ENCODE measurements at regions not wholly inside any gene's neighbourhood (a gene's known extent, or its start where the extent isn't known, plus 50 kb on each side); places are given as distances from the start of the nearest gene placed in this dataset.

GRCh38 chr1:195394567-195394966 lies 1213.7 kb downstream of the KCNT2 start:
- Mint-ChIP-seq H3K36me3 (ENCODE audit: low read depth) (no peaks in the 10 kb centered on the region), H3K9me3 (peaks cover 1% of the 10 kb centered on the region), H3K4me3 (no peak overlapping the region), H3K4me1 (ENCODE audit: low read depth) (no peaks in the 10 kb centered on the region), H3K27me3 (ENCODE audit: low read depth) (no peaks in the 10 kb centered on the region), H3K27ac (no peak overlapping the region)
- intact Hi-C loops (cut with micrococcal nuclease), result no loop called here
- CTCF ChIA-PET, result no interaction called here
- no peak for DNase-seq

DNA sequence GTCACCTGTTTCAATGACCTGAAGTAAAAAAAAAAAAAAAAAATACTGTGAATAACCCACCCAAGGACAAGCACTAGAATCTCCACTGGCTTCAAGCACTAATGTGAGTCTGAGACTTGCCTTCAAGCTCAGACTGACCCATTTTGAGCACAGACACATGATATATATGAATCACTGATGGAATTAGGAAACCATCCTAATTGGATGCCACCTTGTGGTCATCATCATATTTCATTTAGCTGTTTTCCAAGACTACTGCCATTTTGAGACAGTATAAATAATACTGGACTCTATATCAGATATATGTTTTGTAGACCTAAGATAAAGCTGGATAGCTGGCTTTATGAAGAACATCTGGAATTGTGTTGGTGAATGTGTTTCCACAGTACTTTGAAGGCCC lies 1232.0 kb downstream of the KCNT2 start:
- no peak for DNase-seq
- Mint-ChIP-seq H3K36me3 (ENCODE audit: low read depth) (no peaks in the 10 kb centered on the region), H3K4me3 (no peak overlapping the region), H3K9me3 (no peaks in the 10 kb centered on the region), H3K27me3 (ENCODE audit: low read depth) (no peaks in the 10 kb centered on the region), H3K4me1 (ENCODE audit: low read depth) (no peaks in the 10 kb centered on the region), H3K27ac (no peak overlapping the region)
- intact Hi-C loops (cut with micrococcal nuclease), result no loop called here
- CTCF ChIA-PET, result interaction anchor here (0.6 to 1.1 kb wide), 2 partner anchors 41 to 702 kb away, joined by 3 to 5 read pairs; no protein-coding TSS in a partner anchor

GRCh38 chr1:195373856-195374255 lies 1234.4 kb downstream of the KCNT2 start:
- Mint-ChIP-seq H3K27me3 (ENCODE audit: low read depth) (no peaks in the 10 kb centered on the region), H3K27ac (no peak overlapping the region), H3K4me1 (ENCODE audit: low read depth) (no peaks in the 10 kb centered on the region), H3K4me3 (no peak overlapping the region), H3K36me3 (ENCODE audit: low read depth) (no peaks in the 10 kb centered on the region), H3K9me3 (no peaks in the 10 kb centered on the region)
- no peak for DNase-seq
- intact Hi-C loops (cut with micrococcal nuclease), result no loop called here
- CTCF ChIA-PET, result no interaction called here

- no peak overlapping the region for H3K27ac Mint-ChIP-seq
- H3K27me3 Mint-ChIP-seq (ENCODE audit: low read depth), result no peaks in the 10 kb centered on the region
- CTCF ChIA-PET, result no interaction called here
- H3K9me3 Mint-ChIP-seq, result peaks cover 2% of the 10 kb centered on the region
- intact Hi-C loops (cut with micrococcal nuclease), result no loop called here
- H3K4me3 Mint-ChIP-seq, result no peak overlapping the region
- H3K4me1 Mint-ChIP-seq (ENCODE audit: low read depth), result no peaks in the 10 kb centered on the region
- no peaks in the 10 kb centered on the region for H3K36me3 Mint-ChIP-seq (ENCODE audit: low read depth)
- no peak for DNase-seq
Observed at GRCh38 chr1:195345149-195345548, 1263.1 kb downstream of the KCNT2 start.

- Mint-ChIP-seq H3K4me3 (no peak overlapping the region), H3K36me3 (ENCODE audit: low read depth) (no peaks in the 10 kb centered on the region), H3K9me3 (peaks cover 2% of the 10 kb centered on the region), H3K4me1 (ENCODE audit: low read depth) (no peaks in the 10 kb centered on the region), H3K27ac (no peak overlapping the region), H3K27me3 (ENCODE audit: low read depth) (no peaks in the 10 kb centered on the region)
- CTCF ChIA-PET, result no interaction called here
- no peak for DNase-seq
- intact Hi-C loops (cut with micrococcal nuclease), result no loop called here
Observed at GRCh38 chr1:195337646-195338045, 1270.6 kb downstream of the KCNT2 start.

DNA sequence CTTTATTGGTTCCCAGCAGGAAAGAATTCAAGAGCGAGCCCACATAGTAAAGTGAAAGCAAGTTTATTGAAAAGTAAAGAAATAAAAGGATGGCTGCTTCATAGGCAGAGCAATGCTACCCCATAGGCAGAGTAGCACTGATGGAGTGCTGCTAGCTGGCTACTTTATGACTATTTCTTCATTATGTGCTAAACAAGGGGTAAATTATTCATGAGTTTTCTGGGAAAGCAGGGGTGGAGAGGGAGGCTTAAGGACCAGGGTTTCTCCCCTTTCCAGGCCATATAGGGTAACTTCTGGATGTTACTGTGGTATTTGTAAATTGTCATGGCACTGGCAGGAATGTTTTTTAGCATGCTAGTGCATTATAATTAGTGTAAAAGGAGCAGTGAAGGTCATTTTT lies 1271.4 kb downstream of the KCNT2 start:
- Mint-ChIP-seq H3K9me3 (peaks cover 2% of the 10 kb centered on the region), H3K27me3 (ENCODE audit: low read depth) (no peaks in the 10 kb centered on the region), H3K36me3 (ENCODE audit: low read depth) (no peaks in the 10 kb centered on the region), H3K4me1 (ENCODE audit: low read depth) (no peaks in the 10 kb centered on the region), H3K27ac (no peak overlapping the region), H3K4me3 (no peak overlapping the region)
- CTCF ChIA-PET, result no interaction called here
- intact Hi-C loops (cut with micrococcal nuclease), result no loop called here
- DNase-seq, result no peak

- Mint-ChIP-seq H3K27me3 (ENCODE audit: low read depth) (no peaks in the 10 kb centered on the region), H3K36me3 (ENCODE audit: low read depth) (no peaks in the 10 kb centered on the region), H3K27ac (no peak overlapping the region), H3K4me3 (no peak overlapping the region), H3K4me1 (ENCODE audit: low read depth) (no peaks in the 10 kb centered on the region), H3K9me3 (peaks cover 4% of the 10 kb centered on the region)
- CTCF ChIA-PET, result interaction anchor here (0.9 kb wide), 1 partner anchor 41 kb away, joined by 5 read pairs; no protein-coding TSS in a partner anchor
- no peak for DNase-seq
- intact Hi-C loops (cut with micrococcal nuclease), result no loop called here
Observed at GRCh38 chr1:195335541-195335940, 1272.7 kb downstream of the KCNT2 start.

DNA sequence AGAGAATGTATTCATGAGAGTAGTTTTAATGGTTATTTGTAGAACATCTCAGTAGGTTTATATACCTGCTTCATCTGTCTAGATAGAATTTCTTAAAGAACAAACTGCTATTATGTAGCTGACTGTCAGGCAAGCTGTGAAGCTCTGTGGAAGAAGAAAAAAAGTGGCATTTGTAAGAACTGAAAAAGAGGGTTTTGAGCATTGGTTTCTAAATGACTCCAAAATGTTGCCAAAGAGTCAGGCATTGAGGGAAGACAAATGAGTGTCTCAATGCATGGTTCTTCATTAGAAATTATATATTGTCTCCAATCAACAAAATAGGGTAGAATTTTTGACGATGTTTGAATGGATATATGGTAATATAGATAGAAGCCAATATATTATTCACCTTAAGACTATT lies 1276.1 kb downstream of the KCNT2 start:
- intact Hi-C loops (cut with micrococcal nuclease), result no loop called here
- CTCF ChIA-PET, result no interaction called here
- no peak overlapping the region for H3K4me3 Mint-ChIP-seq

GRCh38 chr1:195328681-195329080 lies 1279.6 kb downstream of the KCNT2 start:
- no peak overlapping the region for H3K4me3 Mint-ChIP-seq
- peaks cover 3% of the 10 kb centered on the region for H3K9me3 Mint-ChIP-seq
- H3K27ac Mint-ChIP-seq, result no peak overlapping the region
- DNase-seq, result no peak
- intact Hi-C loops (cut with micrococcal nuclease), result no loop called here
- CTCF ChIA-PET, result no interaction called here
- no peaks in the 10 kb centered on the region for H3K4me1 Mint-ChIP-seq (ENCODE audit: low read depth)
- no peaks in the 10 kb centered on the region for H3K36me3 Mint-ChIP-seq (ENCODE audit: low read depth)
- no peaks in the 10 kb centered on the region for H3K27me3 Mint-ChIP-seq (ENCODE audit: low read depth)

More for the DNA sequence above, 1276.1 kb downstream of the KCNT2 start:
- H3K9me3 Mint-ChIP-seq, result peaks cover 4% of the 10 kb centered on the region
- H3K4me1 Mint-ChIP-seq (ENCODE audit: low read depth), result no peaks in the 10 kb centered on the region
- DNase-seq, result no peak
- H3K27ac Mint-ChIP-seq, result no peak overlapping the region
- no peaks in the 10 kb centered on the region for H3K36me3 Mint-ChIP-seq (ENCODE audit: low read depth)
- no peaks in the 10 kb centered on the region for H3K27me3 Mint-ChIP-seq (ENCODE audit: low read depth)

GRCh38 chr1:195328102-195328501 lies 1280.1 kb downstream of the KCNT2 start:
- peaks cover 3% of the 10 kb centered on the region for H3K9me3 Mint-ChIP-seq
- no peaks in the 10 kb centered on the region for H3K4me1 Mint-ChIP-seq (ENCODE audit: low read depth)
- no peak for DNase-seq
- CTCF ChIA-PET, result no interaction called here
- H3K27ac Mint-ChIP-seq, result no peak overlapping the region
- H3K4me3 Mint-ChIP-seq, result no peak overlapping the region
- H3K36me3 Mint-ChIP-seq (ENCODE audit: low read depth), result no peaks in the 10 kb centered on the region
- intact Hi-C loops (cut with micrococcal nuclease), result no loop called here
- H3K27me3 Mint-ChIP-seq (ENCODE audit: low read depth), result no peaks in the 10 kb centered on the region

GRCh38 chr1:195327361-195327760 lies 1280.9 kb downstream of the KCNT2 start:
- no peak for DNase-seq
- Mint-ChIP-seq H3K4me1 (ENCODE audit: low read depth) (no peaks in the 10 kb centered on the region), H3K36me3 (ENCODE audit: low read depth) (no peaks in the 10 kb centered on the region), H3K9me3 (peaks cover 3% of the 10 kb centered on the region), H3K27me3 (ENCODE audit: low read depth) (no peaks in the 10 kb centered on the region), H3K4me3 (no peak overlapping the region), H3K27ac (no peak overlapping the region)
- CTCF ChIA-PET, result no interaction called here
- intact Hi-C loops (cut with micrococcal nuclease), result no loop called here

GRCh38 chr1:195326325-195326724 lies 1281.9 kb downstream of the KCNT2 start:
- no peak overlapping the region for H3K4me3 Mint-ChIP-seq
- CTCF ChIA-PET, result no interaction called here

GRCh38 chr1:195325181-195325580 lies 1283.1 kb downstream of the KCNT2 start:
- no peak overlapping the region for H3K27ac Mint-ChIP-seq

More at GRCh38 chr1:195326325-195326724, 1281.9 kb downstream of the KCNT2 start:
- H3K4me1 Mint-ChIP-seq (ENCODE audit: low read depth), result no peaks in the 10 kb centered on the region
- H3K9me3 Mint-ChIP-seq, result peaks cover 2% of the 10 kb centered on the region
- no peaks in the 10 kb centered on the region for H3K27me3 Mint-ChIP-seq (ENCODE audit: low read depth)
- no peak overlapping the region for H3K27ac Mint-ChIP-seq
- H3K36me3 Mint-ChIP-seq (ENCODE audit: low read depth), result no peaks in the 10 kb centered on the region
- intact Hi-C loops (cut with micrococcal nuclease), result no loop called here
- DNase-seq, result no peak

GRCh38 chr1:195306281-195306680 lies 1302.0 kb downstream of the KCNT2 start:
- Mint-ChIP-seq H3K36me3 (ENCODE audit: low read depth) (no peaks in the 10 kb centered on the region), H3K4me3 (no peak overlapping the region), H3K9me3 (no peaks in the 10 kb centered on the region), H3K27me3 (ENCODE audit: low read depth) (no peaks in the 10 kb centered on the region), H3K27ac (no peak overlapping the region), H3K4me1 (ENCODE audit: low read depth) (no peaks in the 10 kb centered on the region)
- no peak for DNase-seq
- CTCF ChIA-PET, result no interaction called here
- intact Hi-C loops (cut with micrococcal nuclease), result no loop called here

More at GRCh38 chr1:195325181-195325580, 1283.1 kb downstream of the KCNT2 start:
- no peak for DNase-seq
- H3K4me3 Mint-ChIP-seq, result no peak overlapping the region
- H3K4me1 Mint-ChIP-seq (ENCODE audit: low read depth), result no peaks in the 10 kb centered on the region
- no peaks in the 10 kb centered on the region for H3K36me3 Mint-ChIP-seq (ENCODE audit: low read depth)
- CTCF ChIA-PET, result no interaction called here
- peaks cover 3% of the 10 kb centered on the region for H3K9me3 Mint-ChIP-seq
- intact Hi-C loops (cut with micrococcal nuclease), result no loop called here
- no peaks in the 10 kb centered on the region for H3K27me3 Mint-ChIP-seq (ENCODE audit: low read depth)
